Upper lobe of left lung (tissue), 6 donors: ENCODE measurements at regions not wholly inside any gene's neighbourhood (a gene's known extent, or its start where the extent isn't known, plus 50 kb on each side); places are given as distances from the start of the nearest gene placed in this dataset.

Experiments
- ATAC-seq, 2 donors: fragments of 200-7000 bp; cut with Tn5 transposase; one replicate each; pipeline ENCODE4 v1.9.1; 2022; ENCODE audit warnings: mild to moderate bottlenecking in 2 of 2, moderate library complexity in 2 of 2; ENCODE audit not compliant: low FRiP score in 2 of 2
- DNase-seq, 2 donors: peaks; one replicate each; pipeline ENCODE4 v3.0.0-alpha.2; 2019 to 2020
- H3K27ac ChIP-seq, 4 donors: fragments of 200-600 bp; sonication (generic); one replicate each; pipeline ENCODE4 v1.5.1; 2016 to 2019
- H3K27me3 ChIP-seq, 4 donors: fragments of 200-600 bp; sonication (generic); one replicate each; pipeline ENCODE4 v1.5.1; 2017 to 2019
- H3K36me3 ChIP-seq, 4 donors: fragments of 200-600 bp; sonication (generic); one replicate each; pipeline ENCODE4 v1.5.1; 2016 to 2019
- H3K4me1 ChIP-seq, 4 donors: fragments of 200-600 bp; sonication (generic); one replicate each; pipeline ENCODE4 v1.5.1; 2018 to 2019
- H3K4me3 ChIP-seq, 4 donors: fragments of 200-600 bp; sonication (generic); one replicate each; pipeline ENCODE4 v1.5.1; 2017 to 2019; ENCODE audit warnings: mild to moderate bottlenecking in 2 of 4, moderate library complexity in 1 of 4
- H3K9me3 ChIP-seq, 4 donors: fragments of 200-600 bp; sonication (generic); one replicate each; pipeline ENCODE4 v1.5.1; 2018 to 2019
- CTCF ChIP-seq, 6 experiments: fragments of 450-650 bp in 4 of 6; fragments of 200-600 bp in 2 of 6; sonication (generic) in 2 of 6; IDR thresholded peaks; one replicate each; pipeline ENCODE4 v1.5.1; 2016 to 2019; ENCODE audit warnings: antibody characterized with exemption in 6 of 6
- EP300 ChIP-seq, 4 donors: sonication (generic); formaldehyde crosslinking; IDR thresholded peaks; one replicate each; pipeline ENCODE4 v1.5.1; 2017; ENCODE audit warnings: antibody characterized with exemption in 4 of 4, control low read depth in 2 of 4
- POLR2A ChIP-seq, 4 donors: fragments of 450-650 bp; IDR thresholded peaks; one replicate each; pipeline ENCODE4 v1.5.1; 2016 to 2017; ENCODE audit warnings: antibody characterized with exemption in 4 of 4, mild to moderate bottlenecking in 2 of 4
- POLR2AphosphoS5 ChIP-seq, 2 donors: sonication (generic); formaldehyde crosslinking; IDR thresholded peaks; one replicate each; pipeline ENCODE4 v1.5.1; 2017; ENCODE audit warnings: antibody characterized with exemption in 2 of 2
- WGBS, 2 donors: methylation state at CpG; one replicate each; pipeline ENCODE4 v1.1.5; 2017 to 2018; 5-methylcytosine and 5-hydroxymethylcytosine counted together
- donor health status: DM: no; HTN: no; CAD: no; lungs with moderate emphysema.
- donor health status: DM: no; HTN: yes; CAD: no; lungs with severe emphysema.

DNA sequence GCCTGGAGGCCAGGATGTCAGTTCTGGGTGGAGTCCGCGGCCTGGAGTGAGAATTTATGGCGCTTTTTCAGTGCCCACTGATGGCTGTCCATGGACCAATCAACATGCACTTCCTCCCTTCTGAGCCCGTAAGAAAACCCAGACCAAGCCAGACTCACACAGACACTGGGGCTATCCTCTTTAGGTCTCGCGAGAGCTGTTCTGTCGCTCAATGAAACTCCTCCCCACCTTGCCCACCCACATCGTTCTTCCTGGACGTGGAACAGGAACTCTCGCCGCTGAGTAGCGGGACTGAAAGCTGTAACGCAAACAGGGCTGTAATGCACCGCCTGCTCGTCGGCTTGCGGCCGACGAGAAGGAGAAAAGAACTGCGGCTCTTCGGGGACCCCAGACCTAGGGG lies 833.0 kb upstream of the CADM2 start:
- Histone ChIP-seq H3K9me3 (peaks cover 0 to 14% (median 0%) of the 10 kb centered on the region in 4 donors), H3K27ac (no peak overlapping the region), H3K4me1 (no peaks in the 10 kb centered on the region), H3K4me3 (no peak overlapping the region), H3K36me3 (no peaks in the 10 kb centered on the region), H3K27me3 (no peaks in the 10 kb centered on the region)
- no peak for ATAC-seq
- DNase-seq, result no peak
- TF ChIP-seq POLR2AphosphoS5 (IDR thresholded peaks at IDR 0.05) (no peak), POLR2A (IDR thresholded peaks at IDR 0.05) (no peak), EP300 (IDR thresholded peaks at IDR 0.05) (no peak), CTCF (IDR thresholded peaks at IDR 0.05) (no peak)
- 97% methylated on average over 18 to 21 of the region's 21 CpGs for WGBS, 2 donors

DNA sequence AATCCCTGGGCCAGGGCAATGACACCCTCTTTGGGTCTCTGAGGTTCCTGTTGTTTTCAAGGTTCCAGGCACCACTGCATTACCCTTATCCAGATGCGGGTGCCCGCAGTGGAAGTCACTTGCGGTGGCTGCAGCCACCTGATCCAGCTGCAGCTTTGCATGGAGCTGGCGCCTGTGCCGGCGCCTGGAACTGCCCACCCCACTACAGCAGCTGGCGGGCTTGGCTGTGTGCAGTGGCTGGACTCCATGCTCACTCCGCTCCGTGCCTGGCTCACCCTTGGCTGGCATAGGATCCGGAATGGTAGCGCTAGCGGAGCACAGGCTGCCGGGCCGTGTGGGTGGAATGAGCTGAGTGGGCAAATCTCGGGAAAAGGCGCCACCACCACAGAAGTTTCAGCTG lies 832.6 kb upstream of the CADM2 start:
- no peaks in the 10 kb centered on the region for H3K27me3 ChIP-seq
- no peaks in the 10 kb centered on the region for H3K36me3 ChIP-seq
- no peaks in the 10 kb centered on the region for H3K4me1 ChIP-seq
- H3K27ac ChIP-seq, result no peak overlapping the region
- WGBS, 2 donors, result 96 to 97% methylated on average over 9 to 16 of the region's 16 CpGs
- no peak overlapping the region for H3K4me3 ChIP-seq
- TF ChIP-seq EP300 (IDR thresholded peaks at IDR 0.05), result no peak
- TF ChIP-seq POLR2A (IDR thresholded peaks at IDR 0.05), result no peak
- TF ChIP-seq POLR2AphosphoS5 (IDR thresholded peaks at IDR 0.05), result no peak
- no peak for TF ChIP-seq CTCF (IDR thresholded peaks at IDR 0.05)
- peaks cover 0 to 14% (median 0%) of the 10 kb centered on the region in 4 donors for H3K9me3 ChIP-seq
- peak in 1 of 2 donors; percentile 21 for ATAC-seq
- peak in 1 of 2 donors; percentile 58 for DNase-seq

DNA sequence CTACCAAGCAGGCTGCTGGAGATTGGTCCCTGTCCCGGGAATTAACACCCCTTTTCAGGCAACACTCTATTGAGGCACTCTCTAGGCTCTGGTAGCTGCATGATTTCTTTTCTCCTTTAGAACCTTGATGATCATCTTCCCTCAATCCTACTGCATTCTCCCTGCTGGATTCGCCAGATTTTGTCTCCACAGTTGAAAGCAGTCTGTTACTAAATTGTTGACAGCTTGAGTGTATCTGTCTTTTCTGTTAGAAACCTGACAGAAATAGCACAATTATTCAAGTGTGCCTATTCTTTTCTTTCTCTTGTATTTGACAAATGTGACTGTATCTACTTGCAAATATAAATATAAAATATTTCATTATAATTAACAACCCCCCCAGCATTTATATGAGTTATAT lies 830.8 kb upstream of the CADM2 start:
- no peak for ATAC-seq
- no peak for DNase-seq
- TF ChIP-seq POLR2A (IDR thresholded peaks at IDR 0.05), result no peak
- no peak for TF ChIP-seq EP300 (IDR thresholded peaks at IDR 0.05)
- TF ChIP-seq CTCF (IDR thresholded peaks at IDR 0.05), result no peak
- no peak for TF ChIP-seq POLR2AphosphoS5 (IDR thresholded peaks at IDR 0.05)
- peaks cover 0 to 14% (median 0%) of the 10 kb centered on the region in 4 donors for H3K9me3 ChIP-seq
- H3K36me3 ChIP-seq, result no peaks in the 10 kb centered on the region
- H3K27ac ChIP-seq, result no peak overlapping the region
- 71 to 81% methylated on average over 2 of the region's 2 CpGs for WGBS, 2 donors
- H3K27me3 ChIP-seq, result no peaks in the 10 kb centered on the region
- H3K4me1 ChIP-seq, result no peaks in the 10 kb centered on the region
- no peak overlapping the region for H3K4me3 ChIP-seq

DNA sequence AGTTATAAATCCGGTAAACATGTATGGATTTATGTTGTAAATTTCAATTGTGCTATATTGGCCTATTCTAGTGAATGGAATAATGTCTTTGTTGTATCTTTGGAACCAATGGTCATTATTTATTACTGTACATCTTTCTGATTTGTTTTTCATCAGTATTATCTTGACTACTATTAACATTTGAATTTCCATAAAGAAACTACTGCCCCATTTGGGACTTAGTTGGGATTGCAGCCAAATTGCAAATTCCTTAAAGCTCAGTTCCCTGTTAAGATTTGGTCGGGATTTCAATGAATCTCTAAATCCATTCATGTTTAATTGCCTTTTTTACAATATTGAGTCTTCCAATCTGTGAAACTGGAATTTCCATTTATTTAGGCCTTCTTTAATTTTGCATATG lies 822.4 kb upstream of the CADM2 start:
- H3K4me3 ChIP-seq, result no peak overlapping the region
- H3K36me3 ChIP-seq, result no peaks in the 10 kb centered on the region
- no peak for TF ChIP-seq POLR2AphosphoS5 (IDR thresholded peaks at IDR 0.05)
- 76 to 77% methylated on average over 2 of the region's 2 CpGs for WGBS, 2 donors
- H3K27me3 ChIP-seq, result no peaks in the 10 kb centered on the region
- ATAC-seq (no peak), DNase-seq (no peak)
- no peak overlapping the region for H3K27ac ChIP-seq
- H3K9me3 ChIP-seq, result no peaks in the 10 kb centered on the region
- H3K4me1 ChIP-seq, result no peaks in the 10 kb centered on the region

- 70 to 72% methylated on average over 3 of the region's 3 CpGs for WGBS, 2 donors
- Histone ChIP-seq H3K27ac (no peak overlapping the region), H3K36me3 (no peaks in the 10 kb centered on the region), H3K4me1 (no peaks in the 10 kb centered on the region), H3K9me3 (no peaks in the 10 kb centered on the region), H3K27me3 (no peaks in the 10 kb centered on the region), H3K4me3 (no peak overlapping the region)
- ATAC-seq (no peak), DNase-seq (no peak)
- TF ChIP-seq POLR2AphosphoS5 (IDR thresholded peaks at IDR 0.05) (no peak), EP300 (IDR thresholded peaks at IDR 0.05) (no peak), CTCF (IDR thresholded peaks at IDR 0.05) (no peak), POLR2A (IDR thresholded peaks at IDR 0.05) (no peak)
Measured at GRCh38 chr3:84140631-84141030, 818.2 kb upstream of the CADM2 start.
